ENCODE measurements at regions not wholly inside any gene's neighbourhood (a gene's known extent, or its start where the extent isn't known, plus 50 kb on each side); places are given as distances from the start of the nearest gene placed in this dataset.

- intact Hi-C loops (cut with DNase I; ENCODE audit: low total_unique reads), result no loop called here
- Histone ChIP-seq H3K9me3 (peaks cover 0 to 10% (median 0%) of the 10 kb centered on the region in 3 donors), H3K4me1 (no peaks in the 10 kb centered on the region), H3K27me3 (no peaks in the 10 kb centered on the region), H3K36me3 (no peaks in the 10 kb centered on the region), H3K27ac (no peak overlapping the region), H3K4me3 (no peak overlapping the region)
- DNase-seq, result no peak
- no peak for TF ChIP-seq CTCF (IDR thresholded peaks at IDR 0.05)
These were observed 242.7 kb downstream of the VRK1 start for GRCh38 chr14:97039717-97040363.

GRCh38 chr14:97046967-97047366, 249.8 kb downstream of the VRK1 start:
- TF ChIP-seq CTCF (IDR thresholded peaks at IDR 0.05), result no peak
- no peak overlapping the region for H3K4me3 ChIP-seq
- H3K4me1 ChIP-seq, result no peaks in the 10 kb centered on the region
- no peak for DNase-seq
- no peak overlapping the region for H3K27ac ChIP-seq
- no peaks in the 10 kb centered on the region for H3K36me3 ChIP-seq
- intact Hi-C loops (cut with DNase I; ENCODE audit: low total_unique reads), result no loop called here
- H3K9me3 ChIP-seq, result no peaks in the 10 kb centered on the region
- H3K27me3 ChIP-seq, result no peaks in the 10 kb centered on the region

GRCh38 chr14:97052001-97052400, 254.8 kb downstream of the VRK1 start:
- no peak overlapping the region for H3K4me3 ChIP-seq
- H3K36me3 ChIP-seq, result no peaks in the 10 kb centered on the region
- H3K4me1 ChIP-seq, result no peaks in the 10 kb centered on the region
- intact Hi-C loops (cut with DNase I; ENCODE audit: low total_unique reads), result no loop called here
- no peaks in the 10 kb centered on the region for H3K27me3 ChIP-seq
- TF ChIP-seq CTCF (IDR thresholded peaks at IDR 0.05), result no peak
- no peaks in the 10 kb centered on the region for H3K9me3 ChIP-seq
- no peak overlapping the region for H3K27ac ChIP-seq
- DNase-seq, result no peak

GRCh38 chr14:97053941-97054340, 256.8 kb downstream of the VRK1 start:
- Histone ChIP-seq H3K4me3 (no peak overlapping the region), H3K4me1 (no peaks in the 10 kb centered on the region), H3K36me3 (no peaks in the 10 kb centered on the region), H3K27ac (no peak overlapping the region), H3K9me3 (no peaks in the 10 kb centered on the region), H3K27me3 (no peaks in the 10 kb centered on the region)
- intact Hi-C loops (cut with DNase I; ENCODE audit: low total_unique reads), result no loop called here
- TF ChIP-seq CTCF (IDR thresholded peaks at IDR 0.05), result no peak
- DNase-seq, result no peak

- Histone ChIP-seq H3K9me3 (no peaks in the 10 kb centered on the region), H3K27ac (no peak overlapping the region)
These were observed 258.2 kb downstream of the VRK1 start for GRCh38 chr14:97055355-97055754.

More at GRCh38 chr14:97055355-97055754, 258.2 kb downstream of the VRK1 start:
- H3K36me3 ChIP-seq, result no peaks in the 10 kb centered on the region
- no peak for DNase-seq
- no peaks in the 10 kb centered on the region for H3K27me3 ChIP-seq
- no peaks in the 10 kb centered on the region for H3K4me1 ChIP-seq
- no peak for TF ChIP-seq CTCF (IDR thresholded peaks at IDR 0.05)
- intact Hi-C loops (cut with DNase I; ENCODE audit: low total_unique reads), result no loop called here
- H3K4me3 ChIP-seq, result no peak overlapping the region
